GM12875 (cell line): ENCODE measurements at regions not wholly inside any gene's neighbourhood (a gene's known extent, or its start where the extent isn't known, plus 50 kb on each side); places are given as distances from the start of the nearest gene placed in this dataset.

Experiments used
- H3K4me3 ChIP-seq: one replicate; pipeline ENCODE4 v1.5.1; 2011; ENCODE audit warnings: low read depth, low read length, control low read depth
- CTCF ChIP-seq: IDR thresholded peaks from 2 replicates; pipeline ENCODE4 v1.5.1; 2011; ENCODE audit warnings: low read depth, mild to moderate bottlenecking, control low read depth, inconsistent platforms, low read length, moderate library complexity, borderline replicate concordance; ENCODE audit not compliant: insufficient read depth

GRCh38 chr9:118630079-118630478 is 739.2 kb downstream of the BRINP1 start:
- TF ChIP-seq CTCF = no peak
- no peak overlapping the region for H3K4me3 ChIP-seq

DNA sequence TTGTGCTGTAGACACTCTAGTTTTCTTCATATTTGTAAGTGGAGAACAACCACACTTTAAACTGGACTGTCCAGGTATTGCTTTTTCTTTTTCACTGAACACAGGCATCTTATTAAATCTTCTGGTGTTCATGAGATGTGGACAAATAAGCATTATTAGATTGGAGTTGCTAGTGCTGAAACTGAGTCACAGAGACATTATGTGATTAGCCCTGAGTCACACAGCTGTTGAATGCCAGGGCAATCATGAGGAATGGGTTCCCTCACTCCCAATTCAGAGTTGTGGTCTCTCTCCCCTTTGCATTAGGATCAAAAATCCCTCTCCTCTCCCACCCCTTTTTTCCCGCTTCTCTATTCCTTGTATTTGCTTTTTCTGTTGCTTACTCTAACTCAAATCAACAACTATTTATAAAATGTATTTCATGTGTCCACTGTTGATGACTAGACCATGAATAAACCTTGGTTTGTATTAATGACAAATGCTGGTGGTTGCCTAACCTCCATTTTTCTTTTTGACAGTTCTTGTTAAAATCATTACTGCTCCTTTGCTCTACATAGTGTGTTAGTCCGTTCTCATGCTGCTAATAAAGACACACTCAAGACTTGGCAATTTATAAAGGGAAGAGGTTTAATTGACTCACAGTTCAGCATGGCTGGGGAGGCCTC is 738.2 kb downstream of the BRINP1 start:
- TF ChIP-seq CTCF = no peak

DNA sequence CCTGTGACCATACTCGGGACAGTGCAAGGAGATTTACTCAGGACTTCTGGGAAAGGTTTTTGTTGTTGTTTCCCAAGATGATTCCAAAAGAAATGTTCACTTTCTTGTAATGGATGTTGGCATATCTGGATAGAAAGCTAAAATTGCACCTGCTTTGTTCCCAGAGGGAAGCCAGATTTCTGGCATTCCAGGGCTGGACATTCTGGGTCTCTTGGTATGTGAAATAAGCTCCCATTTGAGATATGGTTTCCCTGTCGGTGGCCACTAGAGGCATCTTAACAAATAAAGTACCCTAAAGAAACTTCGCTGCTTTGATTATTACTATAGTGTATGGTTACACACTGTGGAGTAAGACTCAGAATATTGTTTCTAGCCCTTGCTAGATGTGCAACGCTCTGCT is 737.3 kb downstream of the BRINP1 start:
- H3K4me3 ChIP-seq = no peak overlapping the region
- TF ChIP-seq CTCF = no peak

More for the DNA sequence above, 738.2 kb downstream of the BRINP1 start:
- H3K4me3 ChIP-seq = no peak overlapping the region

DNA sequence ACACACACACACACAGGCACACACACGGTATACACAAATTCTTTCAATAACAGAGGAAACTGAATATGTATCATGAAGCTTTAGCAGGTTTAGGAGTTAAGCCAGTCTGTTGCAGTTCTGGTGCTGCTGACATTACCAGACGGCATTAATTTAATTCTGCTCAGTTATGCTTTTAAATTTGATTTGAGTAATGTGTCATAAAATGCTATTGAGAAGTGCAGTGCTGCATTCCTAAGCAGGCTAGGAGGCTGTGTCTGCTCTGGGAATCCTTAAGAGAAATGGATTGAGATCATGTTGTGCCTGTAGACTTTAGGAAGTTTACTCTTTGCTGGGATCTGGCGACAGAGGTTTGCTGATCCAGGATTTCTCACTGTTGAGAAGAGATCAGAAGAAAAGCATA is 733.8 kb downstream of the BRINP1 start:
- no peak for TF ChIP-seq CTCF
- no peak overlapping the region for H3K4me3 ChIP-seq

- no peak overlapping the region for H3K4me3 ChIP-seq
- TF ChIP-seq CTCF = no peak
Measured at GRCh38 chr9:118637681-118638080, 731.6 kb downstream of the BRINP1 start.

GRCh38 chr9:118640836-118641560 is 728.2 kb downstream of the BRINP1 start:
- no peak overlapping the region for H3K4me3 ChIP-seq

More at GRCh38 chr9:118640836-118641560, 728.2 kb downstream of the BRINP1 start:
- TF ChIP-seq CTCF = no peak
